Pulmonary artery endothelial cell (primary cell): ENCODE measurements at regions not wholly inside any gene's neighbourhood (a gene's known extent, or its start where the extent isn't known, plus 50 kb on each side); places are given as distances from the start of the nearest gene placed in this dataset.
"Not testable (repeated sequence)": the region's sequence is repeated elsewhere in the genome, so short reads cannot be mapped to it uniquely, and the experiment has no call there.

Experiments used
- DNase-seq: peaks from one replicate; pipeline ENCODE4 v3.0.0-alpha.2; 2011; ENCODE audit warnings: low read depth, low spot score

- peak; percentile 99 for DNase-seq
Measured at GRCh38 chr5:93359296-93359959, 221.6 kb downstream of the NR2F1-AS1 start.

GRCh38 chr5:93358176-93358575 lies 222.8 kb downstream of the NR2F1-AS1 start:
- DNase-seq: no peak

DNA sequence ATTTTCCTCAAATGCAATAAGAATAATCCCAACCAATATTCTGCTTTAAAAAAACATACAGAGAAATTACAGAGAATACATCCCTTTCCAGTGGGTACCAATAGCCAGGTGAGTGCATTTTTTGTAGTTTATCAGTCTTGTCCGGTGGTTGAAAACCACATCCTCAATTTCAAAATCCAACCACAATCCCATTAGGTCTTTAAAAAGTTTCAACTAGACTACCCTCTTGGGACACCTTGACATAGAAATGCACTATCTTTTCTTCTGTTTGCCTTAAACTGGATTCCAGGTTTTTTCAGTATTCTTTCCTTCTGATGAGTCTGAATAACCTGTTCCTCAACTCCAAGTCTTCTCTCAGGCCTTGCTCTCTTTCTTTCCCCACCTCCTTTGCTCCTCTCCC lies 223.3 kb downstream of the NR2F1-AS1 start:
- DNase-seq: no peak

DNA sequence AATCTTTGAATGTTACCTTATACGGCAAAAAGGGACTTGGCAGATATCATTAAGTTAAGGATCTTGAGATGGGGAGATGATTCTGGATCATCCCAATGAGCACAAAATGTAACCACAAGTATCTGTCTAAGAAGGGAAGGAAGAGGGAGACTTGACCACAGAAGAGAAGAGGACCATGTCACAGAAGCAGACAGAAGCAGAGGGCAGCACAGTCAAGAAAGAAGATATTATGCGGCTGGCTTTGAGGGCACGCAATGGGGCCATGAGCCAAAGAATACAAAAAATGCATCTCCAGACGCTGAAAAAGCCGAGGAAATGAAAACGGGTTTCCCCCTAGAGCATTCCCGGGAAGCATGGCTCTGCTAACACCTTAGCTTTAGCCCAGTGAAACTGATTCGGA lies 225.3 kb downstream of the NR2F1-AS1 start:
- no peak for DNase-seq

DNA sequence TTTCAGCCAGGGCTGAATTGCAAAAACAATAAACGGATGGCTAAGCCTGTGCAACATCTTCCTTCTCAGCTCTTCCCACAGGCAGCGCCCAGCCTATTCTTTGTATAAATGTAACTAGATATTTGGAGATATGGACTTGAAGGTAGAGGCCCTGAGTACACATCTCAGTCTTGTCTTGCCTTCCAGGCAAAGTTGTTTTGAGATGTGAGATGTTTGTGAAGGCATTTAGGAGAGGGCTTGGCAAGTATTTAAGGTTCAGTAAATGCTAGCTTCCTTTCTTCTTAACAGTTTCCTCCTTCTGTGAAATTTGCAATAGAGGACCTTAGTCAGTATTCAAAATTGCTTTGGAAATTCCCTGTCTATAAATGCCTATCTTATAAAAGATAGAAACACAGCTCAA lies 228.8 kb downstream of the NR2F1-AS1 start:
- no peak for DNase-seq

DNA sequence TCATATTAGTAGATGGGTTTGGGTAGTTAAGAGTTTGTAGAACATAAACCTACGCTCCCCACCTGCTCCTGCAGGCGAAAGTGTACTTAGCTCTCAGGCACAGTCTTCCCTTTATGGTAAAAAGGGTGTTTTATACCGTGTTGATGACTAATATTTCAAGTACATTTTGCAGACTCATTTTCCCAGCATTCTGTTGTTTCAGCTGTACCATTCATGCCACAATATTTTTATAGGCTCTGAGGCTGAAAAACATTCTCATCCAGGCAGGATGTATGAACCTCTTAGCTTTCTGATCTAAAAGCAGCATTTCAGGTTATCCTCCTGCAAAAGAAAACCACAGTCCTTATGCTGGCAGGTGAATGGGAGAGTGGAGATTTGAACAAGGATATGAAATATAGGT lies 231.4 kb downstream of the NR2F1-AS1 start:
- peak; percentile 58 for DNase-seq

DNA sequence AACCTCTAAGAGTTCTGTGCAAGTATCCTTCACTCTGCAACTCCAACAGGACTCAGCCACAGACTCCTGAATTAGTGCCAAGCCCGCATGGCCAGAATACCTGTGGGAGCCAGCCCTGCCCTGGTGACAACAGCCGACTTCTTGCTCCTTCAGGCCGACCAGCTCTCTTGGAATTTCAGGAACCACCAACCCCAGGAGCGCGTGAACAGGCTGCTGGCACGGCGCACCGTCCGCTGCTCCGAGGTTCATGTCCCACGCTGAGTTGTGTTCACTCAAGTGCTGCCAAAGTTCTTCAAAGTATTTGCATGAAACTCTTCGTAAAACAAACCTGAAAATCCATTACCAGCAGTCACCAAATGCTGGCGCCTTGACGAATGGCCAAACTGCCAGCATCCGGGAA lies 232.8 kb downstream of the NR2F1-AS1 start:
- DNase-seq: no peak

DNA sequence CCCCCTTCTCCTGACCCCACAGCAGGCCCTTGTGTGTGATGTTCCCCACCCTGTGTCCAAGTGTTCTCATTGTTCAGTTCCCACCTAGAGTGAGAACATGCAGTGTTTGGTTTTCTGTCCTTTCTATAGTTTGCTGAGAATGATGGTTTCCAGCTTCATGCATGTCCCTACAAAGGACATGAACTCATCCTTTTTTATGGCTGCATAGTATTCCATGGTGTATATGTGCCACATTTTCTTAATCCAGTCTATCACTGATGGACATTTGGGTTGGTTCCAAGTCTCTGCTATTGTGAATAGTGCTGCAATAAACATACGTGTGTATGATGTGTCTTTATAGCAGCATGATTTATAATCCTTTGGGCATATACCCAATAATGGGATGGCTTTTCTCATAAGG lies 234.2 kb downstream of the NR2F1-AS1 start:
- DNase-seq: not testable (repeated sequence)

DNA sequence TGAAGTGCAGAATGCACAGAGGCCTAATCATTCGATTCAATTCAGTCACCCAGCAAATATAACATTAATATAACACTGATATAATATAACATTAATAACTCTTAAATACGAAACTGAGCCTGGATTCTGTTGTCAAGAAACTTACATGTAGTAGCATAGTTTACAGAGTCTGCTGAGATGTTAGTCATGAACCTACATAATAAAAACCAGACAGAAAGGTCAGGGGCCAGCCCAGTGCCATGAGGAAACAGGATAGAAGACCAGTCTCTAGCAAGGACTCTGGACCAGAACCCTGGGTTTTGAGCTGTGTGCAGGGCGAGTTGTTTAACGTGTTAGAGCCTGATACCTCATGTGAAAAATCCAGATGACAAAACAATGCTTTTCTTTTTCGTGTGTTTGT lies 234.7 kb downstream of the NR2F1-AS1 start:
- no peak for DNase-seq

DNA sequence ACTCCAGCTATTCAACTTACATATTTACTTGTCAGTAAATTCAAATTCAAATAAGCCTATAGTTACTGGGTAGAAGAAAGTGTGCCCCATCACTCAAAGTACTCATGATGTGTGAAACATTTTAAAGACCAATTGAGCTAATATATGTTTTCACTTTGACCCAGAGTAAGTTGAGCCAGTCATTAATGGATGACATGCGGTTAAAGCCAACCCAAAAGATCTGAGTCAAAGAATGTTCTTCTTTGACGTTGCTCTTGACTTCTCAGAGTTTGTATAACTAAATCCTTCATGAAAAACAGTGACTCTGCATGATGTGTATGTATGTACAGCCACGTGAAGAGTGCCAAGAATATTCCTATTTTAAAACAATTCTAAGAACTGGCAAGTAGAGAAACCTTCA lies 237.4 kb downstream of the NR2F1-AS1 start:
- no peak for DNase-seq

DNA sequence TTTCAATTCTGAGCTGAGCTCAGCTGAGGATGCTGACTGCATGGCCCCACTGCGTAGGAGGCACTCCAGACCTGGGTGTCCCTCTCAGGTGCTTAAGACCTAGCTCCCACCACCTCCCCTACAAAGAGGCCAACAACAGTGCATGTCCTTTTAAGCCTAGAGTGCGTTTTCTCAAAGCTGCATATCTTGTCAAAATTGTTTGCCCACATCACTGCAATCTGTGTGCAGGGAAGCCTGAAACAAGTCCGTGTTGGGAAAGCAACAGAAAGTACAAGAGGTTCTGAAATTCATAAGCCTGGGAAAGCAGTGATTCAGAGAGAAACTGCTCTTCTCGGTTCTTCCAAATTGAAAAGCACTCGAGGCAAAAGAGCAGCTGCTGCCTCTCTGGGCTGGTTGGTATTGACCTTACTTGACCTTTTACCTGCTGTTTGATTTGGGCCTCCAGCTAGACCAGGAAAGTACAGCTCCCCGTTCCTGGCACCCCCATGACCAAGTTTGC lies 238.4 kb downstream of the NR2F1-AS1 start:
- no peak for DNase-seq

- DNase-seq: no peak
Measured at GRCh38 chr5:93340881-93341280, 240.1 kb downstream of the NR2F1-AS1 start.

DNA sequence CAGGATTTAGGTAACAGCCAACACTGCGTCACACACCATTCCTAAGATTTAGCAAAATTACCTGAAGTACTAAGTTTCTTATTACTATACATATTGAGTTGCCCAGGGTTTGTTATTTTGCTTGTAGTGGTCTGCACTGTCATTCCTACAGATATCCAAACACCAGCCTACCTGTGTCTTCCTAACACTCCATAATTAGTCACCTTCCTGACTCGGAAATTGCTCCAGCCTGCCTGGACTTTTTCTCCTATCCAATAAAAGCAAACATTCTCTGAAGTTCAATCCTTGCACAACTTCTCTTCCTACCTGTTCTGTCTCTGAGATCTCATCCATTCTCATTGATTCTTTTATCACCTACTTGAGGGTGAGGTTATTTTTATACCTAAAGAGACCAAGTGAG lies 243.9 kb downstream of the NR2F1-AS1 start:
- no peak for DNase-seq

DNA sequence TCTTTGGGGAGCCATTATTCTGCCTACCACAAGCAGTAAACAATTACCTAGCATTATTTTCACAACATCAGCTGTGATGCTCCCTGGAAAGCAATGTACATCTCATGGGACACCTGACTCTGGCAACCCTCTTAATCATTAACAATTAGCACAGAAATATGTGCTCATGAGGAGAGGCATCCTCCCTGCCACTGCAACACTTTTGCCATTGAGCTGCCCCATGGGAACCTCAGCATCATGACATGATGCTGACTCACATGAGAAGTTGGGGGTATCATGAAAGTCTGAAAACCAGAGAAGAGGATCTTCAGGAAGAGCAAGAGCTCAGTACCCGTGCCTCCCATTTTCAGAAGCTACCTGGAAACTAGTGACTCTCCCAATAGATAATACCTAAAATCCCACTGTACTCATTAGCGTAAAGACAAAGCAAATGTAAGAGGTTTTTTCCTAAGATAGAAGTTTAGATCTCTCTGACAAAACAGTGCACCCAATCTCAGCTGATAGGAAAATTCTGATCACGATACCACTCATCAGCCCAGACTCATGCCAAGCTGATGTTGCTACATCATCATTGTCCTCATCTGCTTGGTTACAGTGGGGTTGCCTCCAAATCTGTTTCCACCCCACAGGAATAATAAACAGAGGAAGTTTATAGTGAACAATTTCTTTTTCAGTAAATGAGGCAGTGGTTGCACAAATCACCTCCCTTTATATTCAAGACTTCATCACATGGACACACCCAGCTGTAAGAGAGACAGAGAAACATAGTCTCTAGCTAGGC lies 244.5 kb downstream of the NR2F1-AS1 start:
- no peak for DNase-seq

- no peak for DNase-seq
Measured at GRCh38 chr5:93331863-93332262, 249.2 kb downstream of the NR2F1-AS1 start.

DNA sequence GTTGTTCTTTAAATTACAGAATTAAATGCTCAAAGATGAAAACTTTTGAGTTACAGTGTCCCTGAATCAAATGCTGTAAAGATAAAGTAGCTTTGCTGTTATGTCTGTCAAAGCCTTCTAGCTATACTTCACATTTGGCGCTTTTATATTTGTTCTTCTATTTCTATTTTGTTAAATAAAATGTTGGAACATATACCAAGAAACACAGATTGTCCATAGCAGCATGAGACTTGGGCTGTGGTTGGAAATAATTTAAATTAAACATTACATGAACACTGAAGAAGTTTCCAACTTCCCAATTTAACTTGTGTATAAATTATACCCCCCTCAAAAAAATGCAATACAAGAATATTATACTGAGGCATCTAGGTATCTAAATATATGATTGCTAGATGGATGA lies 249.8 kb downstream of the NR2F1-AS1 start:
- DNase-seq: no peak

GRCh38 chr5:93330506-93330905 lies 250.5 kb downstream of the NR2F1-AS1 start:
- DNase-seq: no peak

DNA sequence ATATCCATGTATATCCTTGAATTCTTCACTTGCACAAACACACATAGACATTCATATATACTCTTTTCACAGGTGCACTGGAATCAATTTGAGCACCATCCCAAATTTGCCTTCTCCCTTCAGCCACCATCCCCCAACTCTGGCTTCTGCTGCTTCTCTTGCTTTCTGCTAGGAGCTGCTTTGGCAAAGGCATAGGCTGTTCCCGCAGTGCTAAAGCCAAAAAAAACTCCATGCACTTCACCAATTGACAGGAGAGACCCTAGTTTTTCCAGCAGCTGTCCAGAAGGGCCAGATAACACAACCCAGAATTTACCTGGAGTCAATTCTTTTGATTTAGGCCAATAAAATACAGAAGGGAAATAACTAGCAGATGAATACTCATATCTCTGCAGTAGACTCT lies 251.3 kb downstream of the NR2F1-AS1 start:
- DNase-seq: no peak

DNA sequence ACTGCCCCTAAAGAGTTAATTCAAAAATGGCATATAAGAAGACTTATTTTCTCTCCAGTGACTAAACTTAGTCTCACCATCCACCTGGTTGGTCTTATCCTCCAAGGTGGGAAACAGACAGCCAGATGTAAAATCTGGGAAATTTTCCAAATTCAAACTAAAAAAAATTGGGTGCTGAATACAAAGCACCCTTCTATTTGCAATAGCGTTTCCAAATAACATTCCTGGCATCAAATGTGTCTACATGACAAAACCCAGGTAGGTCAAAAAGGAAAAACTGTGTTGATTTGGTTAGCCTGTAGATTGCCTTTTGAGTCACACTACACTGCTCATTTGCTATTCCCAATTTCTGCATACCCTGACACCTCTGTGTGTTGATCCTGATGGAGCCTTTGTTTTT lies 252.2 kb downstream of the NR2F1-AS1 start:
- no peak for DNase-seq

- DNase-seq: no peak
Measured at GRCh38 chr5:93327605-93328004, 253.4 kb downstream of the NR2F1-AS1 start.

- DNase-seq: no peak
Measured at GRCh38 chr5:93325946-93326345, 255.1 kb downstream of the NR2F1-AS1 start.

- DNase-seq: no peak
Measured at GRCh38 chr5:93322974-93323860, 257.8 kb downstream of the NR2F1-AS1 start.
